ENCODE measurements at regions not wholly inside any gene's neighbourhood (a gene's known extent, or its start where the extent isn't known, plus 50 kb on each side); places are given as distances from the start of the nearest gene placed in this dataset.

- Histone ChIP-seq H3K4me3 (ENCODE audit: low read depth, low read length) (peak overlapping the region; percentile 31; the same call in 1 of the 2 replicates), H2AFZ (ENCODE audit: low read length, unreplicated experiment) (peak overlapping the region; percentile 16), H3K27ac (ENCODE audit: low read depth, low read length) (peak overlapping the region; percentile 97)
These were observed 241.6 kb upstream of the SALL1 start for GRCh38 chr16:51392521-51393187.

GRCh38 chr16:51391798-51392511 is 240.9 kb upstream of the SALL1 start:
- Histone ChIP-seq H3K27ac (ENCODE audit: low read depth, low read length) (peak overlapping the region; percentile 97), H3K4me1 (ENCODE audit: control insufficient read depth, insufficient read depth, low read length, unreplicated experiment) (peaks cover 26% of the 10 kb centered on the region), H3K79me2 (ENCODE audit: control insufficient read depth, insufficient read depth, low read length, unreplicated experiment) (no peaks in the 10 kb centered on the region), H3K36me3 (ENCODE audit: insufficient read depth, low read length) (no peaks in the 10 kb centered on the region), H3K27me3 (ENCODE audit: insufficient read depth, low read length) (no peaks in the 10 kb centered on the region), H2AFZ (ENCODE audit: low read length, unreplicated experiment) (no peak overlapping the region), H3K4me3 (ENCODE audit: low read depth, low read length) (no peak overlapping the region)

More at GRCh38 chr16:51392521-51393187, 241.6 kb upstream of the SALL1 start:
- H3K27me3 ChIP-seq (ENCODE audit: insufficient read depth, low read length): no peaks in the 10 kb centered on the region
- no peaks in the 10 kb centered on the region for H3K79me2 ChIP-seq (ENCODE audit: control insufficient read depth, insufficient read depth, low read length, unreplicated experiment)
- H3K4me1 ChIP-seq (ENCODE audit: control insufficient read depth, insufficient read depth, low read length, unreplicated experiment): peaks cover 26% of the 10 kb centered on the region
- no peaks in the 10 kb centered on the region for H3K36me3 ChIP-seq (ENCODE audit: insufficient read depth, low read length)

- Histone ChIP-seq H3K4me3 (ENCODE audit: low read depth, low read length) (no peak overlapping the region), H3K79me2 (ENCODE audit: control insufficient read depth, insufficient read depth, low read length, unreplicated experiment) (no peaks in the 10 kb centered on the region), H2AFZ (ENCODE audit: low read length, unreplicated experiment) (no peak overlapping the region), H3K27me3 (ENCODE audit: insufficient read depth, low read length) (no peaks in the 10 kb centered on the region), H3K4me1 (ENCODE audit: control insufficient read depth, insufficient read depth, low read length, unreplicated experiment) (peaks cover 26% of the 10 kb centered on the region), H3K27ac (ENCODE audit: low read depth, low read length) (no peak overlapping the region), H3K36me3 (ENCODE audit: insufficient read depth, low read length) (no peaks in the 10 kb centered on the region)
These were observed 239.8 kb upstream of the SALL1 start for GRCh38 chr16:51390877-51391276.

GRCh38 chr16:51389881-51390280 is 238.8 kb upstream of the SALL1 start:
- no peaks in the 10 kb centered on the region for H3K79me2 ChIP-seq (ENCODE audit: control insufficient read depth, insufficient read depth, low read length, unreplicated experiment)
- peaks cover 26% of the 10 kb centered on the region for H3K4me1 ChIP-seq (ENCODE audit: control insufficient read depth, insufficient read depth, low read length, unreplicated experiment)
- H3K27ac ChIP-seq (ENCODE audit: low read depth, low read length): no peak overlapping the region
- H3K27me3 ChIP-seq (ENCODE audit: insufficient read depth, low read length): no peaks in the 10 kb centered on the region
- no peak overlapping the region for H3K4me3 ChIP-seq (ENCODE audit: low read depth, low read length)
- no peak overlapping the region for H2AFZ ChIP-seq (ENCODE audit: low read length, unreplicated experiment)
- no peaks in the 10 kb centered on the region for H3K36me3 ChIP-seq (ENCODE audit: insufficient read depth, low read length)

- H2AFZ ChIP-seq (ENCODE audit: low read length, unreplicated experiment): no peak overlapping the region
- H3K36me3 ChIP-seq (ENCODE audit: insufficient read depth, low read length): no peaks in the 10 kb centered on the region
- no peak overlapping the region for H3K27ac ChIP-seq (ENCODE audit: low read depth, low read length)
- peaks cover 18% of the 10 kb centered on the region for H3K4me1 ChIP-seq (ENCODE audit: control insufficient read depth, insufficient read depth, low read length, unreplicated experiment)
- no peak overlapping the region for H3K4me3 ChIP-seq (ENCODE audit: low read depth, low read length)
- H3K79me2 ChIP-seq (ENCODE audit: control insufficient read depth, insufficient read depth, low read length, unreplicated experiment): no peaks in the 10 kb centered on the region
- H3K27me3 ChIP-seq (ENCODE audit: insufficient read depth, low read length): no peaks in the 10 kb centered on the region
These were observed 237.5 kb upstream of the SALL1 start for GRCh38 chr16:51388516-51388951.

- H3K4me3 ChIP-seq (ENCODE audit: low read depth, low read length): no peak overlapping the region
- H3K27ac ChIP-seq (ENCODE audit: low read depth, low read length): no peak overlapping the region
- no peaks in the 10 kb centered on the region for H3K27me3 ChIP-seq (ENCODE audit: insufficient read depth, low read length)
- H3K36me3 ChIP-seq (ENCODE audit: insufficient read depth, low read length): no peaks in the 10 kb centered on the region
- H2AFZ ChIP-seq (ENCODE audit: low read length, unreplicated experiment): no peak overlapping the region
- H3K4me1 ChIP-seq (ENCODE audit: control insufficient read depth, insufficient read depth, low read length, unreplicated experiment): no peaks in the 10 kb centered on the region
- H3K79me2 ChIP-seq (ENCODE audit: control insufficient read depth, insufficient read depth, low read length, unreplicated experiment): no peaks in the 10 kb centered on the region
These were observed 232.8 kb upstream of the SALL1 start for GRCh38 chr16:51383909-51384308.

- no peaks in the 10 kb centered on the region for H3K27me3 ChIP-seq (ENCODE audit: insufficient read depth, low read length)
- no peak overlapping the region for H3K27ac ChIP-seq (ENCODE audit: low read depth, low read length)
These were observed 231.9 kb upstream of the SALL1 start for GRCh38 chr16:51382940-51383339.

GRCh38 chr16:51382211-51382610 is 231.1 kb upstream of the SALL1 start:
- no peaks in the 10 kb centered on the region for H3K4me1 ChIP-seq (ENCODE audit: control insufficient read depth, insufficient read depth, low read length, unreplicated experiment)
- no peak overlapping the region for H2AFZ ChIP-seq (ENCODE audit: low read length, unreplicated experiment)
- no peaks in the 10 kb centered on the region for H3K36me3 ChIP-seq (ENCODE audit: insufficient read depth, low read length)
- H3K4me3 ChIP-seq (ENCODE audit: low read depth, low read length): no peak overlapping the region
- no peaks in the 10 kb centered on the region for H3K79me2 ChIP-seq (ENCODE audit: control insufficient read depth, insufficient read depth, low read length, unreplicated experiment)
- no peak overlapping the region for H3K27ac ChIP-seq (ENCODE audit: low read depth, low read length)
- H3K27me3 ChIP-seq (ENCODE audit: insufficient read depth, low read length): no peaks in the 10 kb centered on the region

More at GRCh38 chr16:51382940-51383339, 231.9 kb upstream of the SALL1 start:
- H3K79me2 ChIP-seq (ENCODE audit: control insufficient read depth, insufficient read depth, low read length, unreplicated experiment): no peaks in the 10 kb centered on the region
- no peak overlapping the region for H3K4me3 ChIP-seq (ENCODE audit: low read depth, low read length)
- no peak overlapping the region for H2AFZ ChIP-seq (ENCODE audit: low read length, unreplicated experiment)
- H3K36me3 ChIP-seq (ENCODE audit: insufficient read depth, low read length): no peaks in the 10 kb centered on the region
- H3K4me1 ChIP-seq (ENCODE audit: control insufficient read depth, insufficient read depth, low read length, unreplicated experiment): no peaks in the 10 kb centered on the region

GRCh38 chr16:51376080-51376479 is 225.0 kb upstream of the SALL1 start:
- Histone ChIP-seq H3K4me3 (ENCODE audit: low read depth, low read length) (no peak overlapping the region), H3K36me3 (ENCODE audit: insufficient read depth, low read length) (no peaks in the 10 kb centered on the region), H3K27ac (ENCODE audit: low read depth, low read length) (no peak overlapping the region), H3K4me1 (ENCODE audit: control insufficient read depth, insufficient read depth, low read length, unreplicated experiment) (peaks cover 7% of the 10 kb centered on the region), H2AFZ (ENCODE audit: low read length, unreplicated experiment) (no peak overlapping the region), H3K27me3 (ENCODE audit: insufficient read depth, low read length) (no peaks in the 10 kb centered on the region), H3K79me2 (ENCODE audit: control insufficient read depth, insufficient read depth, low read length, unreplicated experiment) (no peaks in the 10 kb centered on the region)

- no peaks in the 10 kb centered on the region for H3K27me3 ChIP-seq (ENCODE audit: insufficient read depth, low read length)
- no peak overlapping the region for H2AFZ ChIP-seq (ENCODE audit: low read length, unreplicated experiment)
- H3K27ac ChIP-seq (ENCODE audit: low read depth, low read length): no peak overlapping the region
- H3K36me3 ChIP-seq (ENCODE audit: insufficient read depth, low read length): no peaks in the 10 kb centered on the region
- no peak overlapping the region for H3K4me3 ChIP-seq (ENCODE audit: low read depth, low read length)
- peaks cover 7% of the 10 kb centered on the region for H3K4me1 ChIP-seq (ENCODE audit: control insufficient read depth, insufficient read depth, low read length, unreplicated experiment)
- H3K79me2 ChIP-seq (ENCODE audit: control insufficient read depth, insufficient read depth, low read length, unreplicated experiment): no peaks in the 10 kb centered on the region
These were observed 223.7 kb upstream of the SALL1 start for GRCh38 chr16:51374790-51375189.

- Histone ChIP-seq H3K4me1 (ENCODE audit: control insufficient read depth, insufficient read depth, low read length, unreplicated experiment) (peaks cover 7% of the 10 kb centered on the region), H3K36me3 (ENCODE audit: insufficient read depth, low read length) (no peaks in the 10 kb centered on the region), H3K79me2 (ENCODE audit: control insufficient read depth, insufficient read depth, low read length, unreplicated experiment) (no peaks in the 10 kb centered on the region), H3K4me3 (ENCODE audit: low read depth, low read length) (no peak overlapping the region), H3K27me3 (ENCODE audit: insufficient read depth, low read length) (no peaks in the 10 kb centered on the region), H2AFZ (ENCODE audit: low read length, unreplicated experiment) (no peak overlapping the region), H3K27ac (ENCODE audit: low read depth, low read length) (no peak overlapping the region)
These were observed 223.3 kb upstream of the SALL1 start for GRCh38 chr16:51374346-51374745.
